ENCODE measurements at regions not wholly inside any gene's neighbourhood (a gene's known extent, or its start where the extent isn't known, plus 50 kb on each side); places are given as distances from the start of the nearest gene placed in this dataset.

GRCh38 chr4:24057915-24058559 lies 168.2 kb upstream of the PPARGC1A start:
- no peak for DNase-seq (ENCODE audit: low spot score)

GRCh38 chr4:24056289-24056688 lies 166.4 kb upstream of the PPARGC1A start:
- no peak for DNase-seq (ENCODE audit: low spot score)

- no peak for DNase-seq (ENCODE audit: low spot score)
These were observed 165.8 kb upstream of the PPARGC1A start for GRCh38 chr4:24055623-24056022.

GRCh38 chr4:24054910-24055309 lies 165.1 kb upstream of the PPARGC1A start:
- DNase-seq (ENCODE audit: low spot score) = no peak

GRCh38 chr4:24053934-24054333 lies 164.1 kb upstream of the PPARGC1A start:
- no peak for DNase-seq (ENCODE audit: low spot score)

- no peak for DNase-seq (ENCODE audit: low spot score)
These were observed 155.1 kb upstream of the PPARGC1A start for GRCh38 chr4:24044610-24045589.

- no peak for DNase-seq (ENCODE audit: low spot score)
These were observed 152.2 kb upstream of the PPARGC1A start for GRCh38 chr4:24042094-24042493.

GRCh38 chr4:24040811-24041210 lies 151.0 kb upstream of the PPARGC1A start:
- no peak for DNase-seq (ENCODE audit: low spot score)

- DNase-seq (ENCODE audit: low spot score) = no peak
These were observed 143.8 kb upstream of the PPARGC1A start for GRCh38 chr4:24033626-24034025.

GRCh38 chr4:24032371-24032989 lies 142.6 kb upstream of the PPARGC1A start:
- no peak for DNase-seq (ENCODE audit: low spot score)

- DNase-seq (ENCODE audit: low spot score) = no peak
These were observed 136.7 kb upstream of the PPARGC1A start for GRCh38 chr4:24026596-24026995.

- no peak for DNase-seq (ENCODE audit: low spot score)
These were observed 134.8 kb upstream of the PPARGC1A start for GRCh38 chr4:24024605-24025004.

GRCh38 chr4:24024157-24024556 lies 134.3 kb upstream of the PPARGC1A start:
- DNase-seq (ENCODE audit: low spot score) = no peak

GRCh38 chr4:24015782-24016181 lies 125.9 kb upstream of the PPARGC1A start:
- DNase-seq (ENCODE audit: low spot score) = no peak

GRCh38 chr4:24013668-24014422 lies 124.0 kb upstream of the PPARGC1A start:
- no peak for DNase-seq (ENCODE audit: low spot score)

GRCh38 chr4:24010994-24011393 lies 121.1 kb upstream of the PPARGC1A start:
- no peak for DNase-seq (ENCODE audit: low spot score)

- no peak for DNase-seq (ENCODE audit: low spot score)
These were observed 120.7 kb upstream of the PPARGC1A start for GRCh38 chr4:24010573-24010972.

GRCh38 chr4:24007860-24008261 lies 118.0 kb upstream of the PPARGC1A start:
- no peak for DNase-seq (ENCODE audit: low spot score)

GRCh38 chr4:24006269-24006668 lies 116.4 kb upstream of the PPARGC1A start:
- DNase-seq (ENCODE audit: low spot score) = no peak

GRCh38 chr4:24003926-24004325 lies 114.1 kb upstream of the PPARGC1A start:
- no peak for DNase-seq (ENCODE audit: low spot score)

- no peak for DNase-seq (ENCODE audit: low spot score)
These were observed 113.6 kb upstream of the PPARGC1A start for GRCh38 chr4:24003496-24003895.

- DNase-seq (ENCODE audit: low spot score) = no peak
These were observed 112.6 kb upstream of the PPARGC1A start for GRCh38 chr4:24002330-24002966.
